ENCODE measurements at regions not wholly inside any gene's neighbourhood (a gene's known extent, or its start where the extent isn't known, plus 50 kb on each side); places are given as distances from the start of the nearest gene placed in this dataset.

DNA sequence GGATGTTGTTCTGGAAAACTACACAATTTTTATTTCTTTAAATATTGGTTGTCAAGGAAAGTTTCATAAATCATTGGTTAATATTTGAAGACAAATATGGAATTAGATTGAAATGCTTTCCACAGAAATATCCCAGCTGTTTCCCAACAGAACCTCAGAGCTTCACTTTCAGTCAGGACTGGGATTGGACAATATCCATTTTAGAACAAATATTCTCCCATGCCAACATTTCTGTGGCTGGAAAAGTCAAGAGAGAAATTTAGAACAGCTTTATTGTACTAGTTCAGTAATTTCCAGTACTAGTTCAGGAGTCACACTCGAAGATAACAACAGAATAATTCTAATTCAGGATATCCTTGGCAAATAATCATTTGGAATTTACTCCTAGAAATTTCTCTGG is 116.1 kb upstream of the TUT7 start:
- in situ Hi-C loops (cut with HindIII; ENCODE audit: extremely low pct_ligation_motif_present, low pct_unique_long_range_greater_than_20kb) = no loop called here
- TF ChIP-seq TBL1XR1 (IDR thresholded peaks at IDR 0.05; ENCODE audit: borderline replicate concordance, low read length, partially characterized antibody) (no peak), ZNF687 (CRISPR knock-in tag; IDR thresholded peaks at IDR 0.05) (no peak), USF2 (IDR thresholded peaks at IDR 0.05; ENCODE audit: low read depth, low read length) (no peak), USF2 (CRISPR knock-in tag; IDR thresholded peaks at IDR 0.05; ENCODE audit: borderline replicate concordance) (no peak), NFE2L2 (IDR thresholded peaks at IDR 0.05; ENCODE audit: low read length) (no peak), ZSCAN12 (CRISPR knock-in tag; IDR thresholded peaks at IDR 0.05) (no peak), ZNF143 (CRISPR knock-in tag; IDR thresholded peaks at IDR 0.05) (no peak), HNF4G (IDR thresholded peaks at IDR 0.05; ENCODE audit: borderline replicate concordance, low read depth, low read length) (no peak), HNF4G (CRISPR knock-in tag; IDR thresholded peaks at IDR 0.05; ENCODE audit: borderline replicate concordance, low read depth) (no peak), ATF7 (IDR thresholded peaks at IDR 0.05) (no peak), ATF7 (CRISPR knock-in tag; IDR thresholded peaks at IDR 0.05) (no peak)
- TF ChIP-seq, protein P1, sequence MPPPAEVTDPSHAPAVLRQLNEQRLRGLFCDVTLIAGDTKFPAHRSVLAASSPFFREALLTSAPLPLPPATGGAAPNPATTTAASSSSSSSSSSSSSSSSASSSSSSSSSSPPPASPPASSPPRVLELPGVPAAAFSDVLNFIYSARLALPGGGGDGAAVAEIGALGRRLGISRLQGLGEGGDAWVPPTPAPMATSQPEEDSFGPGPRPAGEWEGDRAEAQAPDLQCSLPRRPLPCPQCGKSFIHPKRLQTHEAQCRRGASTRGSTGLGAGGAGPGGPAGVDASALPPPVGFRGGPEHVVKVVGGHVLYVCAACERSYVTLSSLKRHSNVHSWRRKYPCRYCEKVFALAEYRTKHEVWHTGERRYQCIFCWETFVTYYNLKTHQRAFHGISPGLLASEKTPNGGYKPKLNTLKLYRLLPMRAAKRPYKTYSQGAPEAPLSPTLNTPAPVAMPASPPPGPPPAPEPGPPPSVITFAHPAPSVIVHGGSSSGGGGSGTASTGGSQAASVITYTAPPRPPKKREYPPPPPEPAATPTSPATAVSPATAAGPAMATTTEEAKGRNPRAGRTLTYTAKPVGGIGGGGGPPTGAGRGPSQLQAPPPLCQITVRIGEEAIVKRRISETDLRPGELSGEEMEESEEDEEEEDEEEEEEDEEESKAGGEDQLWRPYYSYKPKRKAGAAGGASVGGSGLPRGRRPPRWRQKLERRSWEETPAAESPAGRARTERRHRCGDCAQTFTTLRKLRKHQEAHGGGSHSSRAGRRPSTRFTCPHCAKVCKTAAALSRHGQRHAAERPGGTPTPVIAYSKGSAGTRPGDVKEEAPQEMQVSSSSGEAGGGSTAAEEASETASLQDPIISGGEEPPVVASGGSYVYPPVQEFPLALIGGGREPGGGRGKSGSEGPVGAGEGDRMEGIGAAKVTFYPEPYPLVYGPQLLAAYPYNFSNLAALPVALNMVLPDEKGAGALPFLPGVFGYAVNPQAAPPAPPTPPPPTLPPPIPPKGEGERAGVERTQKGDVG (CRISPR knock-in tag; IDR thresholded peaks at IDR 0.05; ENCODE audit: borderline replicate concordance) = no peak
- TF ChIP-seq, protein P2, sequence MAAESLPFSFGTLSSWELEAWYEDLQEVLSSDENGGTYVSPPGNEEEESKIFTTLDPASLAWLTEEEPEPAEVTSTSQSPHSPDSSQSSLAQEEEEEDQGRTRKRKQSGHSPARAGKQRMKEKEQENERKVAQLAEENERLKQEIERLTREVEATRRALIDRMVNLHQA (CRISPR knock-in tag; IDR thresholded peaks at IDR 0.05) = no peak
- TF ChIP-seq, protein P3, sequence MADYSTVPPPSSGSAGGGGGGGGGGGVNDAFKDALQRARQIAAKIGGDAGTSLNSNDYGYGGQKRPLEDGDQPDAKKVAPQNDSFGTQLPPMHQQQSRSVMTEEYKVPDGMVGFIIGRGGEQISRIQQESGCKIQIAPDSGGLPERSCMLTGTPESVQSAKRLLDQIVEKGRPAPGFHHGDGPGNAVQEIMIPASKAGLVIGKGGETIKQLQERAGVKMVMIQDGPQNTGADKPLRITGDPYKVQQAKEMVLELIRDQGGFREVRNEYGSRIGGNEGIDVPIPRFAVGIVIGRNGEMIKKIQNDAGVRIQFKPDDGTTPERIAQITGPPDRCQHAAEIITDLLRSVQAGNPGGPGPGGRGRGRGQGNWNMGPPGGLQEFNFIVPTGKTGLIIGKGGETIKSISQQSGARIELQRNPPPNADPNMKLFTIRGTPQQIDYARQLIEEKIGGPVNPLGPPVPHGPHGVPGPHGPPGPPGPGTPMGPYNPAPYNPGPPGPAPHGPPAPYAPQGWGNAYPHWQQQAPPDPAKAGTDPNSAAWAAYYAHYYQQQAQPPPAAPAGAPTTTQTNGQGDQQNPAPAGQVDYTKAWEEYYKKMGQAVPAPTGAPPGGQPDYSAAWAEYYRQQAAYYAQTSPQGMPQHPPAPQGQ (CRISPR knock-in tag; IDR thresholded peaks at IDR 0.05; ENCODE audit: borderline replicate concordance) = no peak

More for the DNA sequence above, 116.1 kb upstream of the TUT7 start:
- intact Hi-C loops (cut with micrococcal nuclease; ENCODE audit: unreplicated experiment) = no loop called here
- Histone ChIP-seq H2AFZ (ENCODE audit: low read length) (no peak overlapping the region), H3K4me2 (ENCODE audit: low read depth, low read length) (no peak overlapping the region), H3K27me3 (ENCODE audit: control insufficient read depth in 1 of 2, insufficient read depth in 2 of 2, low read length in 2 of 2) (peaks cover 0 to 4% of the 10 kb centered on the region in 2 experiments; a peak in 1 of 5 replicates), H3K9me3 (ENCODE audit: low read length) (no peaks in the 10 kb centered on the region), H3K9ac (ENCODE audit: insufficient read depth, low read depth, low read length) (no peak overlapping the region), H3K36me3 (replicated peaks in 1 of 2; ENCODE audit: control insufficient read depth in 1 of 2, insufficient read depth in 2 of 2, low read length in 2 of 2) (no peaks in the 10 kb centered on the region), H3K27ac (ENCODE audit: extremely low read length, insufficient read depth, low read length) (no peak overlapping the region), H3K4me1 (ENCODE audit: insufficient read depth, low read length) (no peaks in the 10 kb centered on the region), H4K20me1 (ENCODE audit: insufficient read depth, low read length) (no peaks in the 10 kb centered on the region), H3K79me2 (ENCODE audit: insufficient read depth, low read length) (no peaks in the 10 kb centered on the region), H3K4me3 (replicated peaks in 1 of 3; ENCODE audit: insufficient read depth in 1 of 3, low read depth in 2 of 3, low read length in 3 of 3) (no peak overlapping the region)
- POLR2A ChIA-PET = no interaction called here
- ATAC-seq (no peak), FAIRE-seq (no peak), DNase-seq (ENCODE audit: low spot score) (no peak)
- BruUV-seq (replicated peaks) = no TSS peak
- CTCF ChIA-PET (ENCODE audit: low intra/inter-chr PET ratio, low total read pairs) = no interaction called here
- 0% methylated on average over 1 of the region's 1 CpG for WGBS (ENCODE audit: low lambda C conversion rate)

Measured in HepG2 (cell line).